GM18868 (cell line): ENCODE measurements at regions not wholly inside any gene's neighbourhood (a gene's known extent, or its start where the extent isn't known, plus 50 kb on each side); places are given as distances from the start of the nearest gene placed in this dataset.

Experiments
- ATAC-seq: cut with Tn5 transposase; IDR thresholded peaks from one replicate; pipeline ENCODE4 v1.9.1; 2021; ENCODE audit warnings: mild to moderate bottlenecking, moderate library complexity; ENCODE audit not compliant: unreplicated experiment

DNA sequence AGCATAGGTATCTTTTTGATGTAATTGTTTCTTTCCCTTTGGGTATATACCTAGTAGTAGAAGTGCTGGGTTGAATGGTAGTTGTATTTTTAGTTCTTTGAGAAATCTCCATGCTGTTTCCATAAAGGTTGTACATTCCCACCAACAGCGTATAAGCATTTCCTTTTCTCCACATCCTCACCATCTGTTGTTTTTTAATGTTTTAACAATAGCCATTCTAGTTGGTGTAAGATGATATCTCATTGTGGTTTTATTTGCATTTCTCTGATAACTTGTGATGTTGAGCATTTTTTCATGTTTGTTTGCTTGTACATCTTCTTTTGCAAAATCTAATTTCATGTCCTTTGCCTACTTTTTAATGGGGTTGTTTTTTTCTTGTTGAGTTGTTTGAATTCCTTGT, 80.0 kb upstream of the TMC3 start:
- no peak for ATAC-seq

DNA sequence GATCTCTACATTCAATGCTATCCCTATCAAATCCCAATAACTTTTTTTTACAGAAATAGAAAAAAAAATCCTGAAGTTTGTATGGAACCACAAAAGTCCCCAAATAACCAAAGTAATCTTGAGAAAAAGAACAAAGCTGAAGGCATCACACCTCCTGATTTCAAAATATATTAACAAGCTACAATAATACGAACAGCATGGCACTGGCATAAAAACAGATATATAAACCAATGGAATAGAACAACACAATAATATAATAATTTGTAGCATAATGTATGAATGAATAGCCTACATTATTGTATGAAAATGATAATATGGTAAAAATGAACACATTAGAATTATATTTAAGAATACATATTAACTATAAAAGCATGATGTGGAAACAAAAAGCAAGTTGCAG, 76.7 kb upstream of the TMC3 start:
- ATAC-seq = no peak

DNA sequence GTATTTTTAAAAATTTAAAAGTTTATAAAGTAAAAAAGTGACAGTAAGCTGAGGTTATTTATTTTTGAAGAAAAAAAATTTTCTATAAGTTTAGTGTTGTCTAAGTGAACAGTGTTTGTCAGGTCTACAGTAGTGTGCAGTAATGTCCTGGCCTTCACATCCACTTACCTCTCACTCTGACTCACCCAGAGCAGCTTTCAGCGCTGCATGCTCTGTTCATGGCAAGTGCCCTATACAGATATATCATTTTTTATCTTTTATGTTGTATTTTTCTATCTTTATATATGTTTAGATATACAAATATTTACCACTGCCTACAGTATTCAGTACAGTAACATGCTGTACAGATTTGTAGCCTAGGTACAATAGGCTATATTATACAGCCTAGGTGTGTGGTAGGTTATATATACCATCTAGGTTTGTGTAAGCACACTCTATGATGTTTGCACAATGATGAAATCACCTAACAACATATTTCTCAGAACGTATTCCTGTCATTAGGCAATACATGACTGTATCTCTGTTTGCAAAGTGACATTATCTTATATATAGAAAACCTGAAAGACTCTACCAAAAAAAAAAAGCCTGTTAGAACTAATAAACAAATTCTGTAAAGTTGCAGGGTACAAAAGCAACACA, 75.9 kb upstream of the TMC3 start:
- ATAC-seq = no peak

DNA sequence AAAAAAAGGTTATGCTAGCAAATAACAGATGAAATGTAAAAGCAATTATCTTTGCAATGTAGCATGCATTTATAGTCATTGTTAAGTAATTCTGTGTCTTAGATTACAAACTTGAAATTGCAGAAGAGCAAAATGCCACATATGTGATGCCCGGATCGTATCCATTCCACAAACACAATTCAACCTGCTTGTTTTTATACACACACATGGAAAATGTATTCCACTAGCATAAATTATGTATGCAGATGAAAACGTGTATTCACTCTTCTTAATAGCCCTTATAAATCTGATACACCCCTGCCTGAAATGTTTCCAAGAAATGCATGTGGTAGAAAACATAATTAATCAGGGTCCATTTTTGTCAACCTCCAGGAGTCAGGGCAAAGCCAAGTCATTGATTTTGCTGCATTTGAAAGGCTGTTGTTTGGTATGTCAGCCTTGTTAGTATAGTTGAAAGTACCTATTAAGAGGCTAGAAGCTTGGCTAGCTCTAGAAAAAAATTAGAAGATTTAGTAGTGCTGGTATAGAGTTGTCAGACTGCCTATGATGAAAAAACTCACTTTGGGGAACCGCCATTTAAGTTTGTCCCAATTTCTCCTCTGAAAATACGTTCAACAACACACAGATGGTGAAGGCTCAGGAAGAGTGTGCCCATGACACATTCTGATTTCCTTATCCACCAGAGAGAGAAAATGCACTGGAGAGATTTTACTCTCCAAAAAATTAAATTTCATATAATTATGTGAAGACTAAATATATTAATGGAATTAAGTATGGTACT, 69.2 kb upstream of the TMC3 start:
- no peak for ATAC-seq

DNA sequence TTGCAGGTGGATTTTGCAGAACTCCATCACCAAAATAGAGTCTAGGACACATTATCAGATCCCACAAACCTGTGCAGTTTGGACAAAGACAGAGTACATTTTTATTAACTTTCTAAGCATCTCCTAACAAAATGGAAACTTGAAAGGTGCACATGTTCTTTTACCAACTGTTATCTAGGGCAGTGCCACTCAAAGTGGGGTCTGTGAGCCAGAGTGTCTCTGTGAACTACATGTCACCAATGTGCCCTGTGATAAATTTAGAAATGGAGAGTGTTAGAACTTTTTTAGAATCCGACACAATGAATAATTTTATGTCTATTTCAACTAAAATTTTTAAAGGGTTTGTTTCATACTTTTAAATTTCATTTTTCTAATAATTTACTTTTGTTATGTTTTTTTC, 68.4 kb upstream of the TMC3 start:
- no peak for ATAC-seq

DNA sequence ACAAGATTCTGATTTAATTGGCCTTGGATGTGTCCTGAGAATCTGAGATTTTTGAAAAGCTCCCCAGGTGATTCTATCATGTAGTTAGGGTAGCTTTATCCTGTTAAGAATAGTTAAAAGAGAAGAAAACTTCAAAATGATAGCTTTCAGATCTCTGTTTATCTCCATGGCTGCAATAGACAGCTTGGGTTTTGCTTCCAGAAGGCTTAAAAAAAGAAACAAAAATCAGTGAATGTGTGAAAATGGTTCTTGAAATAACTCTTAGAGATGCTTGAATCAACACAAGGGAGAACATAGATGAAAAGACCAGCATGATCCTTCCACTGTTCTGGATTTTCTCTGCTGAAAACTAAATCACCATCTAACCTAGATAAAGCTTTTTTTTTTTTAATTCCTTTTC, 60.8 kb upstream of the TMC3 start:
- no peak for ATAC-seq

DNA sequence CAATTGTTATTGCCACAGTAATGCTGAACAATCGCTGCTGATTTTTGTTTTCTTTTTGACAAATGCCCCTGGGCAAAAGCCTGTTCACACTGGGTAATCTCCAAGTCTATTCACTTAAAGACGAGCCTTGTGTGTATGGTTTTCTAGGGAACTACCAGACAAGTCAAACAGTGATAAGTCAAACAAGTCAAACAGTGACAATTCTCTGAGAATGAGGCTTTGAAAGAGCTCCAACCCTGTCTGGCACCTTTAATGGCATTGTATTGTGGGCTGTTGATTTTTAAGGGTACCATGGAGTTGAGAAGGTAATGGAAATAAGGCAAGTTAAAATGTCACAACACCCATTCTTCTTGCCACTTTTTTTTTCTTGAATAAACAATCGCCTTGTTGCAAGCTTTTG, 59.4 kb upstream of the TMC3 start:
- ATAC-seq = no peak

DNA sequence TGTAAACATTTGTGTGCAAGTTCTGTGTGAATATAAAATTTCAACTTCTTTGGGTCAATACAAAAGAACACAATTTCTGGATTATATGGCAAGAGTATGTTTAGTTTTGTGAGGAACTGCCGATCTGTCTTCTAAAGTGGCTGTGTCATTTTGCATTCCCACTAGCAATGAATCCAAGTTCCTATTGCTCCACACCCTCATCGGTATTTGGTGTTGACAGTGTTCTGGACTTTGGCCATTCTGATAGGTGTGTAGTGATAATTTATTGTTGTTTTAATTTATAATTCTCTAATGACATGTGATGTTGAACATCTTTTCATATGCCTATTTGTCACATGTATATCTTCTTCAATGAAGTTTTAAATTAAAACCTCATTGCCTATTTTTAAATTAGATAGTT, 58.2 kb upstream of the TMC3 start:
- no peak for ATAC-seq

DNA sequence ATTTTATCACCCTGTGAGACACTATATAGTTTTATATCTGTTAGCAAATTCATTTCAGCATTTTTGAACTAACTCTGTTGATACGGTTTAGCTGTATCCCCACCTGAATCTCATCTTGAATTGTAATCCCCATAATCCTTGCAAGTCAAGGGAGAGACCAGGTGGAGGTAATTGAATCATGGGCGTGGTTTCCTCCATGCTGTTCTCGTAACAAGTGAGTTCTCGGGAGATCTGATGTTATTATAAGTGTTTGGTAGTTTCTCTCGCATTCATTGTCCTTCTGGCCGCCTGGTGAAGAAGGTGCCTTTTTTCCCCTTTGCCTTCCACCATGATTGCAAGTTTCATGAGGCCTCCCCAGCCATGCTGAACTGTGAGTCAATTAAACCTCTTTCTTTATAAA, 53.2 kb upstream of the TMC3 start:
- no peak for ATAC-seq

DNA sequence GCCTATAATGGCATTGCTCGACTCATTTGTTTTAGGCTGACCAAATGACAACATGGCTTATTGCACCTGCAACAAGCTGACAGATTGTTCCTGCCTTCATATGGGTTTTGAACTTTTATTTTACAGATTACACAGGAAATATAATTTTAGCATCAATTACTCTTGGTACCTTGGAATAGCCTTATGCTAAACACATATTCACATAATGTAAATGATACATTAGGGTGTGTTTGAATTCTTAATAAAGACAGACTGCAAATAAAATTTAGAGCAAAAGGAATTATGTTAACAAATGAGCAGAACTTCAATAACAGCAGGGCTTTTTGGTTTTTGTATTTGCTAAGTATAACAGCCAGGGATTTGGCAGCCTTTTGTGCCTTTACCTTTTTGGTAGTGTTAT, 51.9 kb upstream of the TMC3 start:
- ATAC-seq = no peak
